NCI-H2107 (cell line): ENCODE measurements at regions not wholly inside any gene's neighbourhood (a gene's known extent, or its start where the extent isn't known, plus 50 kb on each side); places are given as distances from the start of the nearest gene placed in this dataset.

Experiments used
- DNase-seq: peaks from one replicate; lab custom pipeline; 2025; lab: John Stamatoyannopoulos, UW

GRCh38 chr2:167900435-167901114 lies 346.8 kb downstream of the STK39 start:
- no peak for DNase-seq

GRCh38 chr2:167898340-167898739 lies 349.1 kb downstream of the STK39 start:
- DNase-seq = no peak

GRCh38 chr2:167891841-167892240 lies 355.6 kb downstream of the STK39 start:
- DNase-seq = no peak

GRCh38 chr2:167890739-167891138 lies 356.7 kb downstream of the STK39 start:
- DNase-seq = peak; percentile 9

- no peak for DNase-seq
Observed at GRCh38 chr2:167880415-167880814, 367.0 kb downstream of the STK39 start.

- DNase-seq = no peak
Observed at GRCh38 chr2:167875529-167875928, 371.9 kb downstream of the STK39 start.

- no peak for DNase-seq
Observed at GRCh38 chr2:167874812-167875211, 372.6 kb downstream of the STK39 start.

GRCh38 chr2:167871286-167871685 lies 376.1 kb downstream of the STK39 start:
- DNase-seq = no peak

GRCh38 chr2:167869200-167869599 lies 378.2 kb downstream of the STK39 start:
- DNase-seq = no peak

GRCh38 chr2:167863377-167863776 lies 384.0 kb downstream of the STK39 start:
- DNase-seq = no peak

GRCh38 chr2:167862782-167863181 lies 384.6 kb downstream of the STK39 start:
- peak; percentile 18 for DNase-seq

GRCh38 chr2:167862296-167862695 lies 385.1 kb downstream of the STK39 start:
- no peak for DNase-seq

GRCh38 chr2:167861574-167862193 lies 385.7 kb downstream of the STK39 start:
- no peak for DNase-seq

- DNase-seq = no peak
Observed at GRCh38 chr2:167860082-167860481, 387.3 kb downstream of the STK39 start.

GRCh38 chr2:167859676-167860075 lies 387.7 kb downstream of the STK39 start:
- no peak for DNase-seq

- DNase-seq = no peak
Observed at GRCh38 chr2:167858086-167858485, 389.3 kb downstream of the STK39 start.

GRCh38 chr2:167857416-167857815 lies 390.0 kb downstream of the STK39 start:
- DNase-seq = no peak

GRCh38 chr2:167856190-167856589 lies 391.2 kb downstream of the STK39 start:
- DNase-seq = no peak

GRCh38 chr2:167855211-167855610 lies 392.2 kb downstream of the STK39 start:
- no peak for DNase-seq

- DNase-seq = no peak
Observed at GRCh38 chr2:167853717-167854116, 393.7 kb downstream of the STK39 start.

GRCh38 chr2:167851876-167852275 lies 395.5 kb downstream of the STK39 start:
- DNase-seq = no peak

- DNase-seq = no peak
Observed at GRCh38 chr2:167851323-167851860, 396.0 kb downstream of the STK39 start.

- peak; percentile 82 for DNase-seq
Observed at GRCh38 chr2:167844714-167845530, 402.5 kb downstream of the STK39 start.
